Body of pancreas (tissue), 4 donors: ENCODE measurements at regions not wholly inside any gene's neighbourhood (a gene's known extent, or its start where the extent isn't known, plus 50 kb on each side); places are given as distances from the start of the nearest gene placed in this dataset.

ENCODE experiments used
- POLR2A ChIP-seq, 3 donors: fragments of 450-650 bp; IDR thresholded peaks; one replicate each; pipeline ENCODE4 v1.6.1; 2016; ENCODE audit warnings: antibody characterized with exemption in 3 of 3, mild to moderate bottlenecking in 2 of 3
- TF ChIP-seq, protein P1 (sequence below), 7 experiments: fragments of 450-650 bp in 4 of 7; fragments of 200-600 bp in 3 of 7; sonication (generic) in 3 of 7; IDR thresholded peaks; one replicate each; pipeline ENCODE4 v1.5.1; 2016 to 2019; ENCODE audit warnings: antibody characterized with exemption in 7 of 7

DNA sequence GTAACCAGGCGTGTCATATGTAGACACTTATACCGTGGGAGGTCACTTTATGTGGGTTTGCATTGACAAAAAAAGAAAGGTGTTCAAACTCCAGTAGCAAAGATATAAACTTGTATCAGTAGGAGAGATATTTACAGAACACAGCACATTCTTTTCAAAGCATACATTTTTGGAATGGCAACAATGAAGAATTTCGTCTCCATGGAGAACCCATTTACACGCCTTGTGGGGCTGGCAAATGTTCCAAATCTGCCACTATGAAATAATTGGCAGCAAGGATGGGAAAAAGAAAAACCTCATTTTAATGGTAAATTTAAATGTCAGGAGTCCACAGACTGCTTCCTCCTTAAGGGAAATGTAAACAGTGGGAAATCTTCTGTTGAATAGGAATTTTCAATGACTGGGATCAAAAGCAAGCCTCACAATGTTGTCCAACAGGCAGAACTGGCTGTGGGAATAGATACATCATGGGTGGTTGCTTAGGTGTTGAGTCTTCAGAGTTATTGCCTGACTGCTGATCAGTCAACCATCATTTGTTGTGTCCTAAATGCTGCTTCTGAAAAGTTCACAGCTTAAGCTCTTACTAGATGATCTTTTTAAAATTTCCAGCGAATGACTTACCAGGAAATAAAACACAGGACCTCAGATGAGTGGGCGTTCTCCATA is 256.6 kb upstream of the SEMA3C start:
- TF ChIP-seq, protein P1, sequence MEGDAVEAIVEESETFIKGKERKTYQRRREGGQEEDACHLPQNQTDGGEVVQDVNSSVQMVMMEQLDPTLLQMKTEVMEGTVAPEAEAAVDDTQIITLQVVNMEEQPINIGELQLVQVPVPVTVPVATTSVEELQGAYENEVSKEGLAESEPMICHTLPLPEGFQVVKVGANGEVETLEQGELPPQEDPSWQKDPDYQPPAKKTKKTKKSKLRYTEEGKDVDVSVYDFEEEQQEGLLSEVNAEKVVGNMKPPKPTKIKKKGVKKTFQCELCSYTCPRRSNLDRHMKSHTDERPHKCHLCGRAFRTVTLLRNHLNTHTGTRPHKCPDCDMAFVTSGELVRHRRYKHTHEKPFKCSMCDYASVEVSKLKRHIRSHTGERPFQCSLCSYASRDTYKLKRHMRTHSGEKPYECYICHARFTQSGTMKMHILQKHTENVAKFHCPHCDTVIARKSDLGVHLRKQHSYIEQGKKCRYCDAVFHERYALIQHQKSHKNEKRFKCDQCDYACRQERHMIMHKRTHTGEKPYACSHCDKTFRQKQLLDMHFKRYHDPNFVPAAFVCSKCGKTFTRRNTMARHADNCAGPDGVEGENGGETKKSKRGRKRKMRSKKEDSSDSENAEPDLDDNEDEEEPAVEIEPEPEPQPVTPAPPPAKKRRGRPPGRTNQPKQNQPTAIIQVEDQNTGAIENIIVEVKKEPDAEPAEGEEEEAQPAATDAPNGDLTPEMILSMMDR (IDR thresholded peaks at IDR 0.05): no peak
- no peak for TF ChIP-seq POLR2A (IDR thresholded peaks at IDR 0.05)
